RWPE1 (cell line): ENCODE measurements at regions not wholly inside any gene's neighbourhood (a gene's known extent, or its start where the extent isn't known, plus 50 kb on each side); places are given as distances from the start of the nearest gene placed in this dataset.

ENCODE experiments used
- CTCF ChIA-PET: fragments of 350-600 bp; sonication (Branson Sonifier 250); formaldehyde crosslinking; extraction: SDS; loops from one replicate; lab custom pipeline; 2021; lab: Yijun Ruan, JAX
- POLR2A ChIA-PET: fragments of 400-600 bp; formaldehyde crosslinking; extraction: SDS; loops from one replicate; lab custom pipeline; 2020; ENCODE audit warnings: antibody characterized with exemption; ENCODE audit not compliant: low non-redundant PET; lab: Yijun Ruan, JAX
- DNase-seq: peaks from one replicate; pipeline ENCODE4 v3.0.0; 2012; ENCODE audit warnings: low spot score
- H3K27ac ChIP-seq: fragments of 450-650 bp; 2 replicates; pipeline ENCODE4 v1.5.1; 2017
- CTCF ChIP-seq: fragments of 450-650 bp; conservative IDR thresholded peaks from 2 replicates; pipeline ENCODE4 v1.5.1; 2017; ENCODE audit warnings: low read depth, mild to moderate bottlenecking

DNA sequence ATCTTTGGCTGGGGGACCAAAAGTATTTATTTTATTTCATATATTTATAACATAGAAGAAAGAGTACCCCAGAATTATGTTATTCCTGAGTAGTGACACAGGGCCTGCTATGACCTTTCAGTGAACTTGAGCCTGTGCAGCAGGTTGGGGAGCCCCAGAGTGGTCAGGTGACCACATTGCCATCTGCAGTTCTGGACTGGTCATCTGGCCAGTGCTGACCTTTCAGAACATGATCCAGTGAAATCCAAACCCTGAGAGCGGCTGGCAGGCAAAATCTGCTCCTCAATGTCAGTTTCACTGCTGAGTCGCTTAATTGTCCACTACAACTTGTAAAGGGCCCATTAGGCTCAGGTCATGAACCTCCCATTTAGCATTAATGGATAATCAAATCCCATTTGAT lies 336.7 kb upstream of the KCNH7 start:
- ChIA-PET POLR2A (no interaction called here), CTCF (no interaction called here)
- TF ChIP-seq CTCF, result no peak
- no peak for DNase-seq
- H3K27ac ChIP-seq, result no peak overlapping the region

DNA sequence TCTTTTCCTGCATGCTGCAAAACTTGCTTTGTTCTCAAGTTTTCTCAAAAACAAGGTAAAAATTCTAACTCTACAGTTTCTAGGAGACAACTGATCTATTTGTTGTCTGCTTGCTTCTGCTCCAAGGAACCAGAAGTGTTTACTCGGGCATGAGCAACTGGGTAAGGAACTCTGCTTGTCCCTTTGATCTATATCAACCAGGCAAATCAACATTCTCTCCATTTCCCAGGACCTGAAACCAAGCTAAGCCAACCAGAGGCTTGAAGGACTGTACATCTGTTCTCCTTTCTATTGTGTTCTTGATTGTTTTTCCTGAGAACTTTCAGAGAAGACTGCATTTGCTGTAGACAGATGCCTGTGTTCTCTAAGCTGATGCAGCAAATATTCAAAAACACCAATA lies 335.0 kb upstream of the KCNH7 start:
- no peak for TF ChIP-seq CTCF
- DNase-seq, result no peak
- ChIA-PET POLR2A (no interaction called here), CTCF (no interaction called here)
- H3K27ac ChIP-seq, result no peak overlapping the region

- CTCF ChIA-PET, result interaction anchor here (0.5 to 1.4 kb wide), 2 partner anchors 11 to 102 kb away, joined by 4 to 6 read pairs; no protein-coding TSS in a partner anchor
- DNase-seq, result no peak
- H3K27ac ChIP-seq, result no peak overlapping the region
- TF ChIP-seq CTCF, result no peak
- POLR2A ChIA-PET, result no interaction called here
Measured at GRCh38 chr2:163171786-163172530, 333.4 kb upstream of the KCNH7 start.

GRCh38 chr2:163157891-163158496 lies 319.4 kb upstream of the KCNH7 start:
- DNase-seq, result peak; percentile 37
- POLR2A ChIA-PET, result no interaction called here
- CTCF ChIA-PET, result interaction anchor here (0.7 to 1.0 kb wide), 2 partner anchors 25 to 161 kb away, joined by 4 read pairs; no protein-coding TSS in a partner anchor
- no peak overlapping the region for H3K27ac ChIP-seq
- no peak for TF ChIP-seq CTCF

GRCh38 chr2:163157411-163157810 lies 318.8 kb upstream of the KCNH7 start:
- H3K27ac ChIP-seq, result no peak overlapping the region
- ChIA-PET CTCF (interaction anchor here (0.7 kb wide), 1 partner anchor 265 kb away, joined by 3 read pairs; no protein-coding TSS in a partner anchor), POLR2A (no interaction called here)
- DNase-seq, result no peak
- TF ChIP-seq CTCF, result no peak

- POLR2A ChIA-PET, result no interaction called here
- no peak for DNase-seq
- no peak overlapping the region for H3K27ac ChIP-seq
- CTCF ChIA-PET, result interaction anchor here (0.6 kb wide), 2 partner anchors 536 to 1913 kb away, joined by 3 to 5 read pairs; no protein-coding TSS in a partner anchor
- no peak for TF ChIP-seq CTCF
Measured at GRCh38 chr2:163155925-163156324, 317.4 kb upstream of the KCNH7 start.
